HG03159 (cell line): ENCODE measurements at regions not wholly inside any gene's neighbourhood (a gene's known extent, or its start where the extent isn't known, plus 50 kb on each side); places are given as distances from the start of the nearest gene placed in this dataset.

Experiments used
- ATAC-seq: cut with Tn5 transposase; IDR thresholded peaks from one replicate; pipeline ENCODE4 v1.9.1; 2021; ENCODE audit warnings: mild to moderate bottlenecking, moderate library complexity; ENCODE audit not compliant: unreplicated experiment

GRCh38 chr20:48166082-48166835, 381.0 kb upstream of the SULF2 start:
- ATAC-seq: no peak

- no peak for ATAC-seq
Observed at GRCh38 chr20:48165401-48165685, 380.1 kb upstream of the SULF2 start.

GRCh38 chr20:48164566-48165400, 379.5 kb upstream of the SULF2 start:
- ATAC-seq: no peak

- ATAC-seq: no peak
Observed at GRCh38 chr20:48164034-48164433, 378.8 kb upstream of the SULF2 start.

- no peak for ATAC-seq
Observed at GRCh38 chr20:48163505-48163904, 378.2 kb upstream of the SULF2 start.

GRCh38 chr20:48162621-48163020, 377.3 kb upstream of the SULF2 start:
- ATAC-seq: no peak

DNA sequence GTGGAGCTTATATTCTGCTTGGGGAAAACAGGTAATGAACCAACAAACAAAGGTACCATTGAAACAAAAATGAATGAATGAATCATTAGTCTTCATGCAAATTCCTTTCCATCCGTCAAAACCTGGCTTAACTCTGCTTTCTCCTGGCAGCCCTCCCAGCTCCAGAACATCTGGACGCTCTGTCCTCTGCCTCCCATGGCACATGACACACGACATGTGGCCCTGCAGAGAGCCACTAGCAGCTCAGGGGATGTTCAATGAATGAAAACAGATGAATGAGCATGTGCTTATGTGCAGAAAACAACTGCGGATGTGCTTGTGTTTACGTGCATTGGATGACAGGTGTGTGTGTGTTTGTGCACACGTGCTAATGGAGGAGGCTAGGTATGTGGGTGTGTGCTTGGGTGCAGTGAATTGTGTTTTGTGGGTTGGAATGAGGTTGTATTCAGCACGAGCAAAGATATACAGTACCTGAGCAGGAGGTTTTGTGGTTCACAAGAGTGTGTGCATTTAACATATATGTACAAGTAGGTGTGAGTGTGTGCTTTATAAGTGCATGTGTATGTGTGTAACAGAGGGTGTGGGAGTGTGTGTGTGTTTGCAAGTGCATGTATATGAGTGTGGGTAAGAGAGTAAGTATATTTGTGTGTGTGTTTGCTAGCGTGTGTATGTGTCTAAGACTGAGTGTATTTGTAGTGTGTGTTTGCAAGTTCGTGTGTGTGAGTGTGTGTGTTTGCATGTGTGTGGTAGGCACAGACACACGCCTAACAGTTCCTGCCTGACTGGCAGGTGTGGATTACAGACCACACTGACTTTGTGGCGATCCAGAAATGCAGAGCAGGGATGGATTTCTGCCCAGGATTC, 374.1 kb upstream of the SULF2 start:
- ATAC-seq: no peak

DNA sequence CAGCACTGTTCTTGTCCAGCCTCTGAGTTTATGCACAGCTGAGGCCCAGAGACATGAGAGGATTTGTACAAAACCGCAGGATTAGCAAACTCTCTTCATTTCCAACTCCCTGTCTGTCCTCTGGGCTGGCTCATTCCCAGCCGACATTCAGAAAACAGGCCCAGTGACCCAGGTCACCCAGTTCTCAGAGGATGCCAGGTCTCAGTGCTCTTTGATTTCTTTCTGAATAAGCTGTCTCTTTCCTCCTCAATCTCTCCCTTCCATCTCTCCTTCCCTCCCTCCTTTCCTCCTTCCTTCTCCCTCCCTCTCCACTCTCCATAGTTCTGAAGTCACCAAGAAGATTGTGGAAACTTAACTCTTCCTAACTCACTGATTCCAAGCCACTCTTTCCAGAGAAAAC, 372.7 kb upstream of the SULF2 start:
- ATAC-seq: no peak

DNA sequence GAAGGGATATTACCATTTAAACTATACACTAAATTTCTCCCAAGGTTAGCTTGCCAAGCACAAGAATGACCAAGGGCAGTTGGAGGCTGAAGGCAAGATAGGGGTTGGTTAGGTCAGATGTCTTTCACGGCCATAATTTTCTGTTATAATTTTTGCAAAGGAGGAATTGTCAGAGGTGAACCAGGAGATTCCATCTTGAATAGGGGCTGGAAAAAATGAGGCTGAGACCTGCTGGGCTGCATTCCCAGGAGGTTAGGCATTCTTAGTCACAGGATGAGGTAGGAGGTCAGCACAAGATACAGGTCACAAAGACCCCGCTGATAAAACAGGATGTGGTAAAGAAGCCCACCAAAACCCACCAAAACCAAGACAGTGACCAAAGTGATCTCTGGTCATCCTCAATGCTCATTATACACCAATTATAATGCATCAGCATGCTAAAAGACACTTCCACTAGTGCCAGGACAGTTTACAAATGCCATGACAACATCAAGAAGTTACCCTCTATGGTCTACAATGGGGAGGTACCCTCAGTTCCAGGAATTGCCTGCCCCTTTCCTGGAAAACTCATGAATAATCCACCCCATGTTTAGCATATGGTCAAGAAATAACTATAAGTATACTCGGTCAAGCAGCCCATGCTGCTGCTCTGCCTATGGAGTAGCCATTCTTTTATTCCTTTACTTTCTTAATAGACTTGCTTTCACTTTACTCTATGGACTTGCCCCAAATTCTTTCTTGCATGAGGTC, 371.8 kb upstream of the SULF2 start:
- no peak for ATAC-seq

GRCh38 chr20:48156521-48156920, 371.2 kb upstream of the SULF2 start:
- no peak for ATAC-seq

GRCh38 chr20:48155268-48155667, 370.0 kb upstream of the SULF2 start:
- ATAC-seq: no peak

DNA sequence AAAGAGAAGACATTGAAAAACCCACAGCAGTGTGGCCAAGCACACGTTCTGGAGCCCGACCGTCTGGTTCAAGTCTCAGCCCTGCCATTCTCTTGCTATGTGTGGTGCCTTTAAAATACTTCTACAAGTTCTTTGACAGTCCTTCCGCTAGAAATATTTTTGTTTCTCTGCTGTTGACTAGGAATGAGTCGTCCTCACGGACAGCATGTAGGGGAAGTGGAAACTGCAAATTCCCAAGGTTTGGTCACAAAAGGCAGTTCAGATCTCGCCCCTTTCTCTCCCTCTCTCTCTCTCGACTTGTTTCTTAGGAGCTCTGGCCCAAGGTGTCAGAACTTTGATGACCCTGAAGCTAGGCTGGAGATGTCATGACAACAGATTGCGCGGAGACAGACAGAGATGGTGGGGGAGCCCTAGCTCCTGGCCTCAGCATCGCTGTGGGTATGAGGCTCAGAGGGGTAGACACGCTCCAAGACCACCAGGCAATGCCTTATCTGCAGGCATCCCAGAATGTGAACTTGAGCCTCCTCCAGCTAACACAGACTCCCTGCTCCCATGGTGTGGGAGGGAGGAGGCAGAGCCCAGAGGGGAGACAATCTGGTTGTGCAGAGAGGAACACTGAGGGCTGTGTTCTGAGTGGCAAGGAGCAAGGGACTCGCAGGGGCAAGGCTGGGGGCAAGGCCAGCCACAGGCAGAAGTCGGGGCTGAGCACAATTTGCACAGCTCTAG, 368.9 kb upstream of the SULF2 start:
- no peak for ATAC-seq

- ATAC-seq: no peak
Observed at GRCh38 chr20:48153523-48153922, 368.2 kb upstream of the SULF2 start.

DNA sequence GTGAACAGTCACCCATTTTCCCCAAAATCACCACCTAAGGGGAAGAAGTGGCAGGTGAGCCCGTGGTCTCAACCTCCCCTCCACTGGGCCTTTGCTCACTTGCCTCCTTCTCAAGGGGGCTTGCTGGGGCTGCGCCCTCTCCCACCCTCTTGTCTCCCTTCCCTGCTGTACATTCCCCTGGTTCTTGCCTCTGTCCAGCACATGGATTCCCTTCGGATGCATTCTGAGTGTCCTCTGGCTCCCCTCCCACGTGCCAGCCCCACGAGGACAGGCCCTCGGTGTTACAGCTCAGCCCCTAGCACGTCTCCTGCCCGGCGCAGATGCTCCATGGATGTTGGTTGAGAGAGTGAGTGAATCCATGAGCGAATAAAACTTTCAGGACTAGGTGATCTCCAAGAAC, 367.8 kb upstream of the SULF2 start:
- no peak for ATAC-seq

DNA sequence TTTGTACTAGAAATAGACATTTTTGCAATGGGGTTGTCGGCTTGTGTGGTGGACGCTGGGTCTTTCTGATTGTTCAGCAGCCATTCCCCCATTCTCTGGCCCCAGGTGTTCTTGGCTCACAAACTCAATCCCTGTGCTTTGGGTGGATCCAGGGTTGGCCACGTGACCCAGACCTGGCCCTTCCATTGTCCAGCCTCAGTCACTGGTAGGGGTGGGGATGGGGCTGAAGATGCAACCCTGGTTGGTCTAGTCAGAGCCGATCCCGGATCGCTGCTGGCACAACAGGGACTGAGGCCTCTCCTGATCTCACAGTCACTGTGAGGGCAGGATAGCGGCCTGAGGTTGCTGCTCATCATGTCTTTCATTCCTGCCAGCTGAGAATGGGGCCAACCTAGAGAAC, 365.3 kb upstream of the SULF2 start:
- ATAC-seq: no peak

- ATAC-seq: no peak
Observed at GRCh38 chr20:48149902-48150301, 364.6 kb upstream of the SULF2 start.

DNA sequence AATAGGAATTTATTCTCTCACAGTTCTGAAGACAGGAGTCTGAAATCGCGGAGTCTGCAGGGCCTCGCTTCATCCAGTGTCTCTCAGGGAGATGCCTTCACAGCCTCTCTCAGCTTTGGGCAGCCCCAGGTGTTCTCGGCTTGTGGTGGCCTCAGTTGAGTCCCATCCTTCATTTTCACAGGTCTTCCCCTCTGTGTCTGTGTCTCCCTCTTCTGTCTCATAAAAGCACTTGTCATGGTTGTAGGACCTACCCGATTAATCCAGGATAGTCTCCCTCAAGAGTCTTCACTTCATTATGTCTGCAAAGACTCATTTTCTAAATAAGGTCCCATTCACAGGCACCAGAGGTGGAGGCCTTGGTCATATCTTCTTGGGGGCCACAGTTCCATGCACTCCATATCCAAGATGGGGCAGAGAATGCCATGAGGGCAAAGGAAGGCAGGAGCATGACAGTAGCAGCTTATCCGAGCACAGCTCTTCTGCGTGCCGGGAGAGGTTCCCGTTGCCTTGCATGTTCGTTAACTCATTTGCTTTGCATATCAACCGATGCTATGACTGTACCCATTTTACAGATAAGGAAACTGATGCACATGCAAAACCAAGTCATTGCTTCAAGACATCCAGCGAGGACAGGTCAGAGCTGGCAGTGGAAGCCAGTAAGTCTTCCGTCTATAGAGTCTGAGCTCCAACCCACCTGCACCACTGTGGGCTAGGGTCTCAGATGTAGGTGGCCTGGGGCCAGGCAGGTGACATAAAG, 363.8 kb upstream of the SULF2 start:
- ATAC-seq: no peak

- no peak for ATAC-seq
Observed at GRCh38 chr20:48148020-48148419, 362.7 kb upstream of the SULF2 start.

- no peak for ATAC-seq
Observed at GRCh38 chr20:48147311-48147710, 362.0 kb upstream of the SULF2 start.

DNA sequence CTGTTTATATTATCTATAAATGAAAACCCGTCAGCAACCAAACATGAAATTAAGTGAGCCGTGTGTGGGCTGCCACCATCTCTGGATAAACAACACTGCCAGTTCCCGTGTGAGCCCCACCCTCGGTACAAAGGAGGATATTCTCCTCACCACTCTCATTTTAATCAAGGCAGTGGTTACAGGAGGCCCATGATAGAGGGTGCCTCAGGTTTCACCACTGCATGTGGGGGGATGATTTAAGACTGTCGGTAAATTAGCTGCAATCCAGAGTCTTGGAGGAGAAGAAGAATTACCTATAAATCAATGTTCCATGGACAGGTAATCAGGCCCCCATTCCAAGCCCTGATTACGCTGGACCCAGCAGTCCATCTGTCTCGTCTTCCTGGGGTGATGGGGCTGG, 361.6 kb upstream of the SULF2 start:
- no peak for ATAC-seq
